ENCODE measurements at regions not wholly inside any gene's neighbourhood (a gene's known extent, or its start where the extent isn't known, plus 50 kb on each side); places are given as distances from the start of the nearest gene placed in this dataset.

DNA sequence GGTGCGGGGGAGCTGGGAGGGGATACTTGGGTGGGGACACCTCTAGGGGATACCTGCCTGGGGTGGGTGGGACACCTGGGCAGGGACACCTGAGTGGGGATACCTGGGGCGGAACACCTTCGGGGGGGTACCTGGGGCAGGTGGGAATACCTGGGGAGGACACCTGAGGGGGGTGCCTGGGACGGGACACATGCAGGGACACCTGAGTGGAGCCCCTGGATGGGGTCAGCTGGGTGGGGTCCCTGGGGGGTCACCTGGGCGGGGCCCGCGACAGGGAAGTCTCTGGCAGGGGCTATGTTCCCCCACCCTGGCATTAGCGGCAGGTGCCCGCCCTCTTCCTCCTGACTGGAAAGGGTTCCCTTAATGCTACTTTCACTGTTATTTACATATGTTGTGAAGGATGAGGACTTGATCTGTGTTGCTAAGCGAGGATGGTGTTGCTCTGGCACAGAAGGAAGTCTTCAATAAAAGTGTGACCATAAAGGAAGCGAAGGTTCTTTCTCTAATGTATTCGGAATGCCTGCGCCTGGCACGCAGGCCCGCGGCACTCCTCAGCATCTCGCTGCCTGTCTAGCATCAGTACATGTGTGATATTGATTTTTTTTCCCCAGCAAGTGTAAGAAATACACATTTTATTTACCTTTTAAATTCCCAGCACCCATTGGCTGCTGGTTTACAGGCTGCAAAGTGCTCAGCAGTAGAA is 801.7 kb downstream of the BRD1 start:
- no peak for DNase-seq (ENCODE audit: low spot score)

DNA sequence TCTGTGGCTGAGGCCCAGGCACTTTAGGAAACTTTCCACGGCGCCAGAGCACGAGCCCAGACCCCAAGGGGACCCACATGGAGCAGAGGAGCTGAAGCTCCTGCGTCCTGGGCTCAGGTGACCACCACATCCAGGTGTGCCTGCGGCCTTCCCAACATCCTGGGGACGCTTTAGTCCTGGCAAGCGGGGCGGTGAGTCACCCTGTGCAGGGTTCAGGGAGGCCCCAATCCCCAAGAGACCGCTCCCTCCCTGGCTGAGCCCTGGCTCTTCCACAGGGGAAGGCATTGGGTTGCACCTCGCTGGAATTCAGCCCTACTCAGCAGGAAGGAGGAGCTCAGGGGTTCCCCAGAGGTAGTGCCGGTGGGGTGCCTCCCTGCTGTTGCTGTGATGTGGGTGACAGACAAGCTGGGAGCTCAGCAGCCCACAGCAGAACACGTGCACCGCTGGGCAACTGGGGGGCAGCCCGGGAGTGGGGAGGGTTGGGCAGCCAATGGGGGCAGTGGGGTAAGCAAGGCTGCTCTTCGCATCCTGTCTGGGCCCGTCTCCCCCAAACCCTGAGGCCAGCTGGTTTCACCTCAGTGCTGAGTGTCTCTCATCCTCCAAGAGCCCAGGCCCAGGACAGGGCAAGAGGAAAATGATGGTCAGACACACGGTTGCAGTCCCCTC is 802.8 kb downstream of the BRD1 start:
- no peak for DNase-seq (ENCODE audit: low spot score)

DNA sequence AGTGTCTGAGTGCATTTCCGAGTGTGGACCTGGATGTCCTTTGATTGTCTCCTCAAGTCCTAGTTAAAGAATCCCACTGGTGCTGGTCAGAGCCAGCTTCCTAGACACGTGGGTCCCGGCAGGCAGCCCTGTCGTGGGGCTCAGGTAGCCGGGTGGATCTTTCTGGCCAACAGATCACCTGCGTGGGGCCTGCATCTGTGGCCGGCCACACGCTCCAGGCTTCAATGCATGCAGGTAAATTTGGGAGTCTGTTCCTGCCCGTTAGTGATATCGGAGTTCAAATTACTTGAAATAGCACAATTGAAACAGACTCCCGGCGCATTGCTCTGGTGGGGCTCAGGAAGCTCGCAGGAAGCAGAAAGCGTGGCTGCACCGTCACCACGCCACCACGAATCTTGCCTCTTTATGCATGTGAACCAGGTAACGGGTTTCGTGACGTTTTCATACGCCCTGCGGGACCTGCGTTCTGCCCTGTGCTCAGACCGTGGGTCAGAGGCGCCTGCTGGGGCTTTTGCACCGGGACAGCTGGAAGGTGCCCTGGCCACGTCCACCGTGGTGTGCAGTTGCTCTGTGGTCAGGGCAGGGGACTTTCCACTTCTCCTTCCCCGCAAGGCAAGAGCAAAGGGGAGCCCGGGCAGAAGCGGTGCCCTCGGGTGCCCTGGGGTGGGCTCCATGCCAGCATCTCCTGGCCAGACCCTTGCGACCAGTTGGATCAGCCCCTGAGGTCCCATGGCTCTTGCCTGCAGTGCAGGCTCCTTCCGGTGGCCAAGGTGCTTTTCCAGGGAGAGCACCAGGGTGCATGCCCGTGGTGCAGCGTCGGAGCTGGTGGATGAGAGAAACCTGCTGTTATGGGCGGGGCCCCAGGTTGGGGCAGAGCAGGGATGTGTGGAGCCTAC is 803.5 kb downstream of the BRD1 start:
- no peak for DNase-seq (ENCODE audit: low spot score)

DNA sequence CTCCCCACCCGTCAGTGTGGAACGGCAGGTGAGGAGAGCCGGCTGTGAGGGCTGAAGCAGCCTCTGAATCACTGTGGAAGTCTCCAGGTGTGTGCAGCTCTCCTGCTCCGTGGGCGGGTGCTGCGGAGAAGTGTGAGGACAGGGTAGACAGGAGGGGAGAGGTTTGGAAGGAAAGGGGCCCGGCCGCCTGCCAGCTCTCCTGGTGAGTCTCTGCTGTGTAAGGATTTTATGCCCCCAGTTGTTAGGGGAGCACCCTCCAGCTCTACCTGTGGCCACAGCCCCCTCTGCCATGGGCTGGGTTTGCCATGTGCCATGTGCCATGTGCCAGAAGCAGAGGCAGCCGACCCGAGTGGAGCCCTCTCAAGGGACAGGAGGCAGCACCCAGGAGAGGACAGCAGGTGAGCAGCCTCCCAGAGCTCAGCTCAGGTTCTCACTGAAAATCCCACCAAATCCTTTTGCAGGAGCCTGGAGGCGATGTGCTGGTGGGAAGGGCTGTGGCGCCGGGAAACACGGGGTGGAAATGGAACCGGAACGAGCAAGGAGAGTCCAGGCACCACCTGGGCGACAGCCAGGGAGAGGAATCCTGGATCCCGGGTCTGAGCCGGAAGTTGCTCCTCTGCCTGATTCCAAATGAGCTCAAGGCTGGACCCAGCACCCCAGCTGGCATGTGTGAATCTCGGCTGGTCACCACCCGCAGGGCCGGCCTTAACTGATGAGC is 804.4 kb downstream of the BRD1 start:
- no peak for DNase-seq (ENCODE audit: low spot score)

DNA sequence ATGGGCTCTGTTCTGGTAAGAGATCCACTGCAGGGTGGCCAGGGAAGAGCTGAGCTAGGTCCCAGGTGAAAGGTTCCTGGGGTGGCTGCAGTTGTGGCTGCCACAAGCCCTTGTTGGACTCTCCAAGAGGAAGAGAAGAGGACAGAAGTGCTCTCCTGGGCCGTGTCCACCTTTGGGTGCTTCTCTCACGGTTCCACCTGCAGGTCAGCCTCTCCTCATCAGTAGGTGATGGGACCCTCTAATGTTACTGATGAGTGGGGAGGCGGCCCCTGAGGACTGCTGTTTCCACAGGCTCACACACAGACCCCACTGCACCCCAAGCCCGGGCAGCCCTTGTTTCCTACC is 804.9 kb downstream of the BRD1 start:
- DNase-seq (ENCODE audit: low spot score): no peak

DNA sequence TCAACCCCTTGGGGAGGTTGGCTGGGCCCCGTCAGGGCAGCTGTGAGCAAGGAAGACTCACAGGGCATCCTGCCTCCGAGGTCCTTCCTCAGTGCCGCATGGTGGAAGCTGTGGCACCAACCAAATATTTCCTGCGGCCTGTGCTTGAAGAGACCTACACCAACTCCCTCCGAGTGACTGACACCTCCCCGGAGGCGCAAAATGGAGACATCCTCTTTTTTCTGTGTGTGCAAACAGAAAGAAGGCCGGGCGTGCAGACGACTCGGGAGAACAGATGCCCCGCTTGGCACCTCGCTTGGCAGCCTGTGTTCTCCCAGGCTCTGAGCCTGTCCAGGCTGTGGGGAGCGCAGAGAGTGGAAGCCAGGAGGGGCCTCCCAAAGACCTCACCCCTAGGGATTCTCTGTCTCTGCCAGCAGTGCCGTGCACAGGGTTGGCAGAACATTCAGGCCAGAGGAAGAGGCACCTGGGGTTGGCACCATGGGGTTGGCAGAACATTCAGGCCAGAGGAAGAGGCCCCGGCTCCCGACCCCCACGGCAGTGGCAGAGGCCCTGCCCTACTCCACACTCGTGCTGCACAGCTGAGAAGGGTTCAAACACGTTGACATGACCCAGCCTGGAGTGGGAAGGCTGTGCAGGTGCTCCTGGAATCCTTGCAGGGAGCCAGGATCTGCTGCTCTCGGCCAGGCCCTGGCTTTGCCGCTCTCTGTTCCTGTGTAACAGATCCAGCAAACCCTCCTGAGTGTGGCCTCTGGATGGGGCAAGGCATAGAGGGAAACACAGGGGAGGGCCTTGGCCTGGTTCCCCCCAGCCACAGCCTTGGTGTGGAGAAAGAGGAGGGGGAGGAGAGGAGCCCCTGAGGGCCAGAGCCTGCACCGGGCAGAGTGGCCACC is 805.5 kb downstream of the BRD1 start:
- DNase-seq (ENCODE audit: low spot score): no peak

DNA sequence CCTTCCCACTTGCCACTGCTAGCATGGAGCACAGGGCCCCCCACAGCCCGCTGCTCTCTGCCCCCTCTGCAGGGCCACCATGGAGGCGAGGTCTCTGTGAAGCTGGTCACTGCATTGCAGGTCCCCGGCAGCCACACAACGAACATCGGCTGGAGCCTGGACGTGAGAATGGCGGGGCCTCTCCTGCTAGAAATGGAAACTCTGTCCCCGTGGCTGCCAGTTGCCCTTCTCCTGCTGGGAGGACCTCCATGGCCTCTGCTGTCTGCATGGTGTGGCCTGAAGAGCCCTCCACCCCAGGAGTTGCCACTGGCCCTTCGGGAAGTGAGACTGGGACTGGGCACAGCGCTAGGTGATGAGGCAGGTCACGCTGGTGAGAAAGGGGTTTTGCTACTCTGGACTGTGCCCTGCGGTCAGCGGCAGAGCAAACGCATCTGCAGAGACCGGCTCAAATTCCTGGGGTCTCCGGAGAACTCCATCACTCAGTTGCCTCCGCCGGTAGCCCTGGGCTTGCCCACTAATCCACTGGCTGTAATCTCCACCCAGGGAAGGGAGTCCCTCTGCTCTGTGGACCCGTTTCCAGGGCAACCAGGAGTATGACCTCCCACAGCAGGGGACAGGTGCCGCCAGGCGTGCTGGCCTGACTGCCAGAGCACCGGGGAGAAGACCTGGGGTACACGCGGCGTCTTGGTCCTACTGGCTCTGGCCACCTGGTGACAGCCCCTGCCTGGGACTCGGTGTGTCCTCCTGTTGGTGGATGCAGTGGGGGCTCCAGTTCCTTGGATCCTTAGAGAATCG is 806.3 kb downstream of the BRD1 start:
- DNase-seq (ENCODE audit: low spot score): no peak

DNA sequence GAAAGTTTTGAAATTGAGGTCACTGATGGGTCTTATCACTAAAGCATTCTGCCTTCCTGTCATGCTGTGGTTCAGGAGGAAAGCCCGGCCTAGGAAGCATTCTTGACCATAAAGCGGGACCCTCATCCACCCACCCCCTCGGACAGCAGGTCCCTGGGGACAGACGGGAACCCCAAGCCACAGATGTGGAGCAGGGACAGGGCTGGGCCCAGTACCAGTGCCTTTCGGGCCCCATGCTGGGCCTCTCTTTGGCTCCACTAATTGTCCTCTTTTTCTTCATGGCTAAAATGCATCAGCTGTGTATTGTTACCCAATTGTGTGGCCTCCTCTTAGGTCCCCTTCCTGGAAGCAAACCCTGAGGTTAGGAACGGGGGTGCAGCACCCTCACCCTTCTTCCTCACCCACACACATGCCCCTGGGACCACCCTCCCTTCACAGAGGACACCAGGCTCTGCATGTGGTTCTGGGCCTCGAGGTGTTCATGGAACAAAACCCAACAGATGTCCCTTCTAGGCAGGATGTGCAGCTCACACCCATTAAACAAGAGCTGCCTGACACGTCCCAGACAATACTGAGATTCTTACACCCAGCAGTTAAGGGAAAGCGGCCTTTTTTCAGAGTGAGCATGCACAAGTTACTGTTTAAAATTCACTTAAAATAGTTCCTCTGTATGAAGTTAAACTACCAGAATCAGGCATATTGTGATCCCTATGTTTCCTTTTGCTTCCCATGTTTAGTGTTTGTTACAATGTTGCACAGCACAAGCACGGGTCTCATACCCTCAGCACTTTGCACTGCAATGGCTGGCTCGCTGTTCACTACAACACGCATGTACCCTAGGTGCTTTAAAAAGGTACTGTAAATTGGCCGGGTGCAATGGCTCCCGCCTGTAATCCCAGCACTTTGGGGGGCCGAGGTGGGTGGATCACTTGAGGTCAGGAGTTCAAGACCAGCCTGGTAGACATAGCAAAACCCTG is 807.6 kb downstream of the BRD1 start:
- no peak for DNase-seq (ENCODE audit: low spot score)

DNA sequence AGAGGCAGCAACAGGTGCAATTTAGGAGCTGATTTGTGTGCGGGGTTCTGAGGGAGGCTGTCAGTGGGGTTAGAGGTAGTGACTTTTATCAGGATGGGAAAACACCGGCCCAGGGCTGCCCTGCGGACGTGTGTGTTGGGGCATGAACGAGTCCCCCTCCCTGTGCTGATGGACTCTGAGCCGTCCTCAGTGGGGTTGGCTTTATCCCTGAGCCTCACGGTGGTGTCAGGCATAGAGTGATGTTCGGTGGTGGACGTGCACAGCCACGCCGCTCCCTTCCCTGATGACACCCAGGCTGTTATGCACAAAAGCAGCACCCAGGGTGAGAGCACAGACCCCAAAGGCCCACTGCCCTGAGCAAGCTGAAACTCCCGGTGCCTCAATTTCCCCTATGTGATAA is 809.1 kb downstream of the BRD1 start:
- no peak for DNase-seq (ENCODE audit: low spot score)

DNA sequence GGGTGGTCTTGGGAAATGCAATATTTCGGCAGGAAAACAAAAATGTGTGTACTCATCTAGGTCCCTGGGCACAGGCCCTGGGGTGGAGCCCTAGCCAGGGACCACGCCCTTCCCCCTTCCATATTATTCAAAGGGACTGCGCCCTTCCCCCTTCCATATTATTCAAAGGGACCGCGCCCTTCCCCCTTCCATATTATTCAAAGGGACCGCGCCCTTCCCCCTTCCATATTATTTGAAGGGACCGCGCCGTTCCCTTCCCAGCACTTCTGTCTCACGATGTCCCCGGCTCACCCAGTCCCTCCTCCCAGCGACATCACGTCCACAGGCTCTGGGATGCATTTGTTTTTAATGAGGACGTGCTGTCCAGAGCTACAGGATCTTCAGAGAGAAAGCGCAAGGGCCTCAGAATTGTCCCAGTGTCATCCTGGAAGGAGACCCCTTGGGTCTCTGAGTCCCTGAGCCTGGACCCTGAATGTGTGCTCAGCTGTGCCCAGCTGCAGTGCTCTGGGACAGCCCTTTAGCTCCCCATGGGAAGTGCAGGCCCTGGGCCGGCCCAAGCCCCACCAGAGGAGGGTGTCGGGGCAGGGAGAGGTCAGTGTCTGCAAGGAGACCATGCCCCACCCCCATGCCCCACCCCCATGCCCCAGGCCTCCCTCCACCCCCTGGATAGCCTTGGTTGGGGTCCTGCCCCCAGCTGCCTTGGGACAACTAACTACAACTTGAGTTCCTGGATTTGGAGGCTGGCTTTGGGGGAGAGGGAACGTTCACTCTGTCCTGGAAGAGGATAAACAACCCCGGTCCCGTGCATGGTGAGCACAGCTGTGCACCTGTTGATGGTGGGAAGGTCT is 810.0 kb downstream of the BRD1 start:
- no peak for DNase-seq (ENCODE audit: low spot score)

DNA sequence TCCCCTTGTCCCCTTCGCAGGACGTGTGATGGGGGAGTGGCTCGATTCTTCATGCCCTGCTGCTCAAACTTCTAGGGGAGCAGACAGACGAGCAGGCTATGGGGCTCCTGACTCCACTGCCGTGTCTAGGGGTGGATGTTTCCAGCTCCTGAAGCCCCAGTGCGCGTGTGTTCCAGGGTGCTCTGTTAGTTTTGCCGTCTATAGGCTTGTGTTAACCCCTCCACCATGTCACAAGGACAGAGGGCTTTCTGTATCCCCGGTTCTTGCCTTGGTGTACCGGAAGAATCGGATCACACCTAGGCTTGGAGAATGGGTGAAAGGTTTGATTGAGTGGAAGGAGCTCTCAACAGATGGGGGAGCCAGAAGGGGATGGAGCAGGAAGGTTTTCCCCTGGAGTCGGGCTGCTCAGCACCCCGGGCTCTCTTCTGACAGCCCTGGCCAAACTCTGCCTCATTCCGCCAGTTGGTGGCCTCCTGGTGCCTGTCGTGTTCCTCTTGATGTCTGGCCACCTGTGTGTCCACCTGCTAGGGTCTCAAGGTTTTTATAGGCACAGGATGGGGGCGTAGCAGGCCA is 810.7 kb downstream of the BRD1 start:
- DNase-seq (ENCODE audit: low spot score): no peak

DNA sequence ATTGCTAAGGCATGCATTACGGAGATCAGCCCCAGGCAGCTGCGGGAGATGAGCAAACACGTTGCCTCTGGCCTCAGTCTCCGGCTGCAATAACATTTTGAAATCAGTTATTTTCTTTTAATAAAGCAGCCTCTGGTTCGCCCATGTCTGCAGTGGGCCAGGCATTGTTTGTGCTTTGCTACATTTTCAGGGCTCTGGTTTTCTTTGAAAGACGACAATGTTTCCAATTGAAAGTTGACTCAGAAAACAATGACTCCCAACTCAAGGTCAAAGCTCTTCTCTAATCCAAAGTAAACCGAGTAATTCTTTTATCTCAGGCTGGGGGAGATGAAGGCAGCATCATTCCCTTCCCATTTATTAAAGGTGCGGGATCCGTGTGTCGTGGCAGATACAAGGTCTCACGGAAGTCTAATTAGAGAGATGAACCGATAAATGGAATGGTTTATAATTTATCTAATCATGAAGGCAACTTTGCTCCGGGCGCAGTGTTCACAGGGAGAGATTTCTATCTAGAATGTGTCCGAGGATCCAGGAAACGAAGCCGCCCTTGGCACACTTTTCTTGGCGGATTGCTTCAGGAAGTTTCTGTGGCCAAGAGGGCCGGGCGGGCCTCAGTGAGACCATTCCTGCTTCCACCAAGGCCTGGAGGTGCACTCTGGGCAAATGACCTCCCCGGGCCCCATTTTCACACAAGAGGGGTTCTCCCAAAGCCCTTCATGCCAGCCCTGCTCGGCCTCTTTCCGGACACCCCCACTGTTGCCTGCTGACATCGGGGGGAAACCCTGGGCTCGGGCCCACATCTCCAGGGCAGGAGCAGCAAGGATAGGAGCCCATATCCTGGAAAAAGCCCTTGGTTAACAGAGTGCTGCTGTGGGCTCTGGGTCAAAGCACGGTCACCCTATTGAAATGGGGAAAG is 811.4 kb downstream of the BRD1 start:
- DNase-seq (ENCODE audit: low spot score): no peak

DNA sequence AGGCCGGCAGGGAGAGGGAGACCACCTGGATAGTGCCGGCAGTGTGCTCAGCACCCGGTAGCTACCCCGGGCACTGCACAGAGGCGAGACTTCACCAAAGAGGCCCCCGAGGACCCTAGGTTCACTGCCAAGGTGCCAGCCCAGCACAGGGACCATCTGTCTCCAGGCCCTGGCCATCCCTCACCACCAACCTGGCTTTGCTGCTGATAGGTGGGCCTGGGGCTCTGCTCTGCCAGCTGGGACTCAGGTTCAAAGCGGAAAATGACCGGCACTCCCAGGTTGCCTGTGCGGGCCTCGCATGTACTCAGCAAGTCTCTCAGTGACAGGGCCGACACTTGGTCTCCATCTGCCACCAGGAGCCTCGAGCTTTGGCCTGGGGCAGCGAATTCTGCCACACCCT is 812.2 kb downstream of the BRD1 start:
- DNase-seq (ENCODE audit: low spot score): no peak

DNA sequence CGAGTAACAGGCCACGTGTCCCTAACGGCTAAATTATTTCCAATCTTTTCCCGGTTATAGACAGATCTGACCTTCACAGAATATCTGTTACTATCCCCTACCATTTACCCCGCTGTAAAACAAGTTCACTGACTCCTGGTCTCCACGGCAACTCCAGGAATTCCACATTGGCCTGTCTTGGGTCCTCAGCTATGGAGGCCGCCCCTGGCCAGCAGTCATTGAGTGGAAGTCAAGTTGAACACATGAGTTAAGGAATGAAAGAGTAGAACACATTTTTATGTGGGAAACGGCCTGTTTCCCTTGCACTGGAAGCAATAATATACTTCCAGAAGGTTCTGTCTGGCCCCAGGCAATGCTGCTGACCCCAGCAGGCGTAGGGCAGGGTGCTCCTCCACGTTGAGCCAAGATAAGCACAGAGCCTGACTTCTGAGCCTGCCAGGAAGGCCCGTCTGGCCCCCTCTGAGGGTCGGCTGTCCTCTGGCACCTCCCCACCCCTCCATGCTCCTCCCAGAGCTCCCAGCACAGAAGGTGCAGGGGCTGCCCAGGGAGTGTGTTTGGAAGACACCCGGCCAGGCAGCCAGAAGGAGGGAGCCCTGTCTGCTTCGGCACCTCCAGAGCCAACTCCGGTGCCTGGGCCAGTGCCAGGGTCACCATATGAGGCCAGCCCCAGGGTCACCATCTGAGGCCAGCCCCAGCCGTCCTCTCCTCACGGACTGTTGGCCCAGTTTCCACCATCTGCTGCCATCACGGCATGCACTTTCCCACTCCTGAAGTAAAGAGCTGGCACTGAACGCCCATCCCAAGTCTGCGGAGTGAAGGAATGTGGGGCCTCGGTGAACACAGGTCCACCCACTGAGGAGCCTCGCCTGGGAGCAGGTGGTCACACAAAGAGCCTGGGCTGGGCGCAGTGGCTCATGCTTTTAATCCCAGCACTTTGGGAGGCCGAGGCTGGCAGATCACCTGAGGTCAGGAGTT is 813.2 kb downstream of the BRD1 start:
- no peak for DNase-seq (ENCODE audit: low spot score)

DNA sequence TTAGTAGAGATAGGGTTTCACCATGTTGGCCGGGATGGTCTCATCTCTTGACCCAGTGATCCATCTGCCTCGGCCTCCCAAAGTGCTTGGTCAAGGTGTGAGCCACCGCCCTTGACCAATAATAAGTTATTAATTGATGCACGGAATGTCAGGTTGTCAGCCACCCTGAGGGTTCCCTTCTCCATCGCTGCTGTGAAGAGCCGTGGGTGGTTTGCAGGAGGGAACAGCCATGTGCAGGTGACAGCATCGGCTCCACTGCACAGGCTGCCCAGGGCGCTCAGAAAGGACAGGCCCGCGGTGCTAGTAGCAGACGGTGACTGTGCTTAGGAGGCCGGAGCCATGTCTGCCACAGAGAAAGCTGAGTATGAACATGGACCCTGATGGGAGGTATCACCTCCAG is 814.0 kb downstream of the BRD1 start:
- DNase-seq (ENCODE audit: low spot score): no peak

All from CD4-positive, alpha-beta T cell treated with Interleukin-2 at 100 ng/mL for 4 hours (primary cell).